ENCODE measurements at regions not wholly inside any gene's neighbourhood (a gene's known extent, or its start where the extent isn't known, plus 50 kb on each side); places are given as distances from the start of the nearest gene placed in this dataset.

- no peaks in the 10 kb centered on the region for H3K4me1 Mint-ChIP-seq (ENCODE audit: unreplicated experiment)
- no peak for DNase-seq (ENCODE audit: low spot score)
- H3K9me3 Mint-ChIP-seq (ENCODE audit: unreplicated experiment), result no peaks in the 10 kb centered on the region
- no peaks in the 10 kb centered on the region for H3K27me3 Mint-ChIP-seq (ENCODE audit: unreplicated experiment)
- no peaks in the 10 kb centered on the region for H3K36me3 Mint-ChIP-seq (ENCODE audit: low read depth, unreplicated experiment)
- no peak for TF ChIP-seq CTCF (IDR thresholded peaks at IDR 0.05; ENCODE audit: unreplicated experiment)
- H3K4me3 Mint-ChIP-seq (ENCODE audit: unreplicated experiment), result no peak overlapping the region
- H3K27ac Mint-ChIP-seq (ENCODE audit: unreplicated experiment), result no peak overlapping the region
Measured at GRCh38 chr3:80682951-80683350, 915.2 kb upstream of the ROBO1 start.

DNA sequence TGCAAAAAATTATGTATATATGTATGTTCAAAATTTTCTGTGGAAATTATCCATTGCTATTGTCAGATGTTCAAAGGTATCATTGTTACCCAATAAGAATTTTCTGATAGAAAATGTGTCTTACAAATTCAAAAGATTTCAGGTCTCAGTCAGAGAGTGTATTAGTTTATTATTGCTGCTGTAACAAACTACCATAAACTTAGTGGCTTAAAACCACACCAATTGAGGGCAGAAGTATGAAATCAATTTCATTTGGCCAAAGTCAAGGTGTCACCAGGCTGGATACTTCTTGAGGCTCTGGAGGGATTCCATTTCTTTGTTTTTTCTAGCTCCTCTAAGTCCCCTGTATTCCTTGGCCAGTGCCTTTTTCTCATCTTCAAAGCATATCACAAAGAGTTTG is 914.4 kb upstream of the ROBO1 start:
- Mint-ChIP-seq H3K27ac (ENCODE audit: unreplicated experiment) (no peak overlapping the region), H3K9me3 (ENCODE audit: unreplicated experiment) (no peaks in the 10 kb centered on the region)

GRCh38 chr3:80677796-80678195 is 910.0 kb upstream of the ROBO1 start:
- H3K27ac Mint-ChIP-seq (ENCODE audit: unreplicated experiment), result no peak overlapping the region
- no peaks in the 10 kb centered on the region for H3K27me3 Mint-ChIP-seq (ENCODE audit: unreplicated experiment)
- H3K4me1 Mint-ChIP-seq (ENCODE audit: unreplicated experiment), result no peaks in the 10 kb centered on the region
- H3K9me3 Mint-ChIP-seq (ENCODE audit: unreplicated experiment), result no peaks in the 10 kb centered on the region
- no peak for DNase-seq (ENCODE audit: low spot score)
- H3K4me3 Mint-ChIP-seq (ENCODE audit: unreplicated experiment), result no peak overlapping the region
- no peak for TF ChIP-seq CTCF (IDR thresholded peaks at IDR 0.05; ENCODE audit: unreplicated experiment)
- H3K36me3 Mint-ChIP-seq (ENCODE audit: low read depth, unreplicated experiment), result no peaks in the 10 kb centered on the region

More for the DNA sequence above, 914.4 kb upstream of the ROBO1 start:
- Mint-ChIP-seq H3K4me3 (ENCODE audit: unreplicated experiment) (no peak overlapping the region), H3K27me3 (ENCODE audit: unreplicated experiment) (no peaks in the 10 kb centered on the region), H3K4me1 (ENCODE audit: unreplicated experiment) (no peaks in the 10 kb centered on the region), H3K36me3 (ENCODE audit: low read depth, unreplicated experiment) (no peaks in the 10 kb centered on the region)
- no peak for TF ChIP-seq CTCF (IDR thresholded peaks at IDR 0.05; ENCODE audit: unreplicated experiment)
- no peak for DNase-seq (ENCODE audit: low spot score)

DNA sequence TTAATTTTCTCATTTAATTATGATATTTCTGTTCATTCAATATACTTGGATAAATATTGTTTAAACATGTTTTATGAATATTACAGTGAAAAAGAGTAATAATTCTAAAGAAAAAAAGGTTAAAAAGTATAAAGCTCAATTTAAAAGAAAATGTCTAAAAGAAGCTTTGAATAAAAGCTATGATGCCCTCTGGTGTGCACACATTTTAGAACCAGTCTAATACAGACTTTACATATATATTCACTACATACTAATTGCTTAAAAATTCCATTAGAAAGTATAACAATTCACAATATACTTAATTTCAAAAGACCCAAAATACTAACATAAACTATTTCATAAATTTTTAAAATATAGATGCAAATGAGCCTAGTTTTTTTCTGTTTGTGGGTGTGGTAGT is 909.1 kb upstream of the ROBO1 start:
- TF ChIP-seq CTCF (IDR thresholded peaks at IDR 0.05; ENCODE audit: unreplicated experiment), result no peak
- Mint-ChIP-seq H3K4me3 (ENCODE audit: unreplicated experiment) (no peak overlapping the region), H3K27ac (ENCODE audit: unreplicated experiment) (no peak overlapping the region), H3K27me3 (ENCODE audit: unreplicated experiment) (no peaks in the 10 kb centered on the region), H3K4me1 (ENCODE audit: unreplicated experiment) (no peaks in the 10 kb centered on the region), H3K9me3 (ENCODE audit: unreplicated experiment) (no peaks in the 10 kb centered on the region), H3K36me3 (ENCODE audit: low read depth, unreplicated experiment) (no peaks in the 10 kb centered on the region)
- no peak for DNase-seq (ENCODE audit: low spot score)

- TF ChIP-seq CTCF (IDR thresholded peaks at IDR 0.05; ENCODE audit: unreplicated experiment), result no peak
- Mint-ChIP-seq H3K27me3 (ENCODE audit: unreplicated experiment) (no peaks in the 10 kb centered on the region), H3K9me3 (ENCODE audit: unreplicated experiment) (no peaks in the 10 kb centered on the region), H3K4me3 (ENCODE audit: unreplicated experiment) (no peak overlapping the region), H3K27ac (ENCODE audit: unreplicated experiment) (no peak overlapping the region), H3K4me1 (ENCODE audit: unreplicated experiment) (no peaks in the 10 kb centered on the region), H3K36me3 (ENCODE audit: low read depth, unreplicated experiment) (no peaks in the 10 kb centered on the region)
- DNase-seq (ENCODE audit: low spot score), result no peak
Measured at GRCh38 chr3:80676261-80676660, 908.5 kb upstream of the ROBO1 start.

Data from endothelial cell (in vitro differentiated cells).